T-cell (primary cell): ENCODE measurements at regions not wholly inside any gene's neighbourhood (a gene's known extent, or its start where the extent isn't known, plus 50 kb on each side); places are given as distances from the start of the nearest gene placed in this dataset.
"Not testable (repeated sequence)": the region's sequence is repeated elsewhere in the genome, so short reads cannot be mapped to it uniquely, and the experiment has no call there.

Experiments used
- ATAC-seq, 4 experiments: fragments of 200-7000 bp in 3 of 4; fragments of 150-1000 bp in 1 of 4; cut with Tn5 transposase; replicated peaks in 1 of 4; 1 replicate in 3 of 4; 2 replicates in 1 of 4; pipeline ENCODE4 v1.10.0; 2021; ENCODE audit warnings: moderate library complexity in 3 of 4, mild to moderate bottlenecking in 2 of 4, moderate number of reproducible peaks in 1 of 4
- CTCF ChIA-PET, 2 donors: fragments of 300-600 bp; sonication (Branson Sonifier 250); formaldehyde crosslinking; loops; one replicate each; lab custom pipeline; 2022; ENCODE audit warnings: antibody characterized with exemption in 2 of 2; lab: Charles Lee
- POLR2A ChIA-PET, 2 donors: fragments of 300-600 bp; sonication (Branson Sonifier 250); formaldehyde crosslinking; loops; one replicate each; lab custom pipeline; 2022; ENCODE audit warnings: antibody characterized with exemption in 2 of 2; lab: Charles Lee
- DNase-seq, 35 experiments: peaks; one replicate each; pipeline versions ENCODE4 v3.0.0 to v3.0.0-alpha.2; 2013 to 2023
- H3K27ac ChIP-seq: one replicate; pipeline ENCODE4 v1.5.1; 2013; ENCODE audit warnings: low read length
- H3K27me3 ChIP-seq, 2 experiments: replicated peaks in 1 of 2; 1 replicate in 1 of 2; 2 replicates in 1 of 2; pipeline versions ENCODE4 v1.6.1 to v1.7.0; 2013; ENCODE audit warnings: low read length in 1 of 2, mixed read lengths in 1 of 2; ENCODE audit not compliant: control insufficient read depth in 2 of 2, insufficient read depth in 2 of 2; ENCODE audit errors: extremely low read depth in 1 of 2
- H3K36me3 ChIP-seq, 2 donors: 1 replicate in 1 of 2; 2 replicates in 1 of 2; pipeline versions ENCODE4 v1.6.1 to v1.7.0; 2013; ENCODE audit warnings: low read length in 1 of 2; ENCODE audit not compliant: control insufficient read depth in 2 of 2, insufficient read depth in 1 of 2; ENCODE audit errors: extremely low read depth in 1 of 2
- H3K4me1 ChIP-seq, 2 experiments: 1 replicate in 1 of 2; 2 replicates in 1 of 2; pipeline versions ENCODE4 v1.6.1 to v1.7.0; 2013; ENCODE audit warnings: low read length in 2 of 2, mixed read lengths in 1 of 2; ENCODE audit not compliant: insufficient read depth in 2 of 2, control insufficient read depth in 1 of 2; ENCODE audit errors: extremely low read depth in 1 of 2
- H3K4me3 ChIP-seq, 2 donors: 1 replicate in 1 of 2; 2 replicates in 1 of 2; pipeline versions ENCODE4 v1.5.1 to v1.7.0; 2013; ENCODE audit warnings: mild to moderate bottlenecking in 2 of 2, low read length in 1 of 2, moderate library complexity in 1 of 2; ENCODE audit not compliant: control insufficient read depth in 1 of 2; ENCODE audit errors: extremely low read depth in 1 of 2
- H3K9me3 ChIP-seq: 2 replicates; pipeline ENCODE4 v1.7.0; 2013
- H3K27ac Mint-ChIP-seq, 2 donors: one replicate each; pipeline ENCODE4 v1.8.0; 2020 to 2021; ENCODE audit warnings: mild to moderate bottlenecking in 2 of 2, mixed read lengths in 2 of 2
- H3K27me3 Mint-ChIP-seq, 2 donors: one replicate each; pipeline ENCODE4 v1.8.0; 2021 to 2022; ENCODE audit warnings: mixed read lengths in 2 of 2
- H3K36me3 Mint-ChIP-seq: one replicate; pipeline ENCODE4 v1.8.0; 2021; ENCODE audit warnings: mixed read lengths
- H3K4me1 Mint-ChIP-seq, 3 donors: one replicate each; pipeline ENCODE4 v1.8.0; 2020 to 2022; ENCODE audit warnings: mixed read lengths in 3 of 3, mild to moderate bottlenecking in 1 of 3
- H3K4me3 Mint-ChIP-seq, 3 donors: one replicate each; pipeline ENCODE4 v1.8.0; 2020 to 2022; ENCODE audit warnings: mild to moderate bottlenecking in 3 of 3, mixed read lengths in 3 of 3, moderate library complexity in 3 of 3
- H3K9me3 Mint-ChIP-seq, 3 donors: one replicate each; pipeline ENCODE4 v1.8.0; 2020 to 2022; ENCODE audit warnings: mixed read lengths in 3 of 3
- WGBS: methylation state at CpG from one replicate; pipeline ENCODE4 v1.1.5; 2013; ENCODE audit warnings: missing lambda C conversion rate; ENCODE audit not compliant: insufficient coverage; 5-methylcytosine and 5-hydroxymethylcytosine counted together

GRCh38 chr6:15017261-15017660 is 228.6 kb upstream of the JARID2 start:
- Mint-ChIP-seq H3K27ac (no peak overlapping the region), H3K27me3 (peaks cover 7 to 13% of the 10 kb centered on the region in 2 donors), H3K4me1 (peaks cover 5 to 16% (median 8%) of the 10 kb centered on the region in 3 donors), H3K4me3 (peak overlapping the region in 1 of 3 donors; percentile 22), H3K9me3 (no peaks in the 10 kb centered on the region), H3K36me3 (no peaks in the 10 kb centered on the region)
- Histone ChIP-seq H3K9me3 (no peaks in the 10 kb centered on the region), H3K27me3 (peaks cover 0 to 13% of the 10 kb centered on the region in 2 experiments), H3K4me1 (peaks cover 4 to 9% of the 10 kb centered on the region in 2 experiments), H3K36me3 (no peaks in the 10 kb centered on the region), H3K4me3 (no peak overlapping the region), H3K27ac (no peak overlapping the region)
- peak in 2 of 35 experiments; percentile 4 to 5 for DNase-seq
- peak in 1 of 4 experiments; percentile 57 for ATAC-seq
- ChIA-PET POLR2A (no interaction called here), CTCF (no interaction called here)
- WGBS = 39% methylated on average over 8 of the region's 11 CpGs

- ATAC-seq (no peak), DNase-seq (no peak)
- Histone ChIP-seq H3K4me1 (peaks cover 4 to 13% of the 10 kb centered on the region in 2 experiments), H3K4me3 (no peak overlapping the region), H3K27me3 (peaks cover 0 to 14% of the 10 kb centered on the region in 2 experiments), H3K36me3 (no peaks in the 10 kb centered on the region), H3K27ac (no peak overlapping the region), H3K9me3 (no peaks in the 10 kb centered on the region)
- POLR2A ChIA-PET = no interaction called here
- no peaks in the 10 kb centered on the region for H3K9me3 Mint-ChIP-seq
- peaks cover 7 to 13% of the 10 kb centered on the region in 2 donors for H3K27me3 Mint-ChIP-seq
- peaks cover 5 to 18% (median 8%) of the 10 kb centered on the region in 3 donors for H3K4me1 Mint-ChIP-seq
- H3K36me3 Mint-ChIP-seq = no peaks in the 10 kb centered on the region
- WGBS = 93% methylated on average over 5 of the region's 9 CpGs
- peak overlapping the region in 1 of 3 donors; percentile 22 for H3K4me3 Mint-ChIP-seq
- CTCF ChIA-PET = no interaction called here
- H3K27ac Mint-ChIP-seq = no peak overlapping the region
Measured at GRCh38 chr6:15017803-15018202, 228.1 kb upstream of the JARID2 start.

- peaks cover 4 to 13% of the 10 kb centered on the region in 2 experiments for H3K4me1 ChIP-seq
- H3K27me3 ChIP-seq = peaks cover 0 to 14% of the 10 kb centered on the region in 2 experiments
- Mint-ChIP-seq H3K36me3 (no peaks in the 10 kb centered on the region), H3K27ac (no peak overlapping the region), H3K4me1 (peaks cover 8 to 23% (median 9%) of the 10 kb centered on the region in 3 donors), H3K9me3 (no peaks in the 10 kb centered on the region), H3K27me3 (peaks cover 7 to 15% of the 10 kb centered on the region in 2 donors), H3K4me3 (no peak overlapping the region)
- ChIA-PET POLR2A (no interaction called here), CTCF (no interaction called here)
- no peak for DNase-seq
- H3K27ac ChIP-seq = no peak overlapping the region
- no peak overlapping the region for H3K4me3 ChIP-seq
- WGBS = no CpG with 5 or more reads among the region's 8 CpGs
- H3K36me3 ChIP-seq = no peaks in the 10 kb centered on the region
- no peaks in the 10 kb centered on the region for H3K9me3 ChIP-seq
- no peak for ATAC-seq
Measured at GRCh38 chr6:15020119-15020770, 225.6 kb upstream of the JARID2 start.

- Mint-ChIP-seq H3K4me1 (peaks cover 8 to 23% (median 9%) of the 10 kb centered on the region in 3 donors), H3K4me3 (no peak overlapping the region), H3K27me3 (peaks cover 7 to 13% of the 10 kb centered on the region in 2 donors), H3K27ac (no peak overlapping the region), H3K9me3 (no peaks in the 10 kb centered on the region), H3K36me3 (no peaks in the 10 kb centered on the region)
- Histone ChIP-seq H3K27ac (no peak overlapping the region), H3K36me3 (no peaks in the 10 kb centered on the region), H3K9me3 (no peaks in the 10 kb centered on the region), H3K27me3 (peaks cover 0 to 14% of the 10 kb centered on the region in 2 experiments), H3K4me3 (no peak overlapping the region), H3K4me1 (peaks cover 4 to 13% of the 10 kb centered on the region in 2 experiments)
- POLR2A ChIA-PET = no interaction called here
- DNase-seq (no peak), ATAC-seq (no peak)
- CTCF ChIA-PET = no interaction called here
- 85% methylated on average over 2 of the region's 7 CpGs for WGBS
Measured at GRCh38 chr6:15021074-15021473, 224.8 kb upstream of the JARID2 start.

GRCh38 chr6:15023018-15023417 is 222.9 kb upstream of the JARID2 start:
- WGBS = no CpG with 5 or more reads among the region's 14 CpGs
- not testable (repeated sequence) for H3K9me3 Mint-ChIP-seq, H3K27ac Mint-ChIP-seq, H3K36me3 ChIP-seq, ATAC-seq, H3K9me3 ChIP-seq, DNase-seq, H3K36me3 Mint-ChIP-seq, H3K4me3 ChIP-seq
- peaks cover 0 to 13% of the 10 kb centered on the region in 2 donors for H3K27me3 Mint-ChIP-seq
- ChIA-PET CTCF (interaction anchor here in 1 of 2 donors (0.5 to 0.7 kb wide), 2 partner anchors 423 to 1087 kb away, joined by 3 to 4 read pairs; no protein-coding TSS in a partner anchor), POLR2A (interaction anchor here in 1 of 2 donors (0.6 kb wide), 1 partner anchor 1211 kb away, joined by 3 read pairs; no protein-coding TSS in a partner anchor)
- H3K4me1 ChIP-seq = peaks cover 0 to 13% of the 10 kb centered on the region in 2 experiments
- H3K4me3 Mint-ChIP-seq = peak overlapping the region; percentile 26 to 50 (median 49)
- peaks cover 4 to 20% (median 8%) of the 10 kb centered on the region in 3 donors for H3K4me1 Mint-ChIP-seq
- H3K27ac ChIP-seq = peak overlapping the region; percentile 25
- peaks cover 0 to 14% of the 10 kb centered on the region in 2 experiments for H3K27me3 ChIP-seq

GRCh38 chr6:15023448-15023847 is 222.4 kb upstream of the JARID2 start:
- no peaks in the 10 kb centered on the region for H3K36me3 ChIP-seq
- no peaks in the 10 kb centered on the region for H3K9me3 ChIP-seq
- Mint-ChIP-seq H3K4me1 (peaks cover 4 to 18% (median 5%) of the 10 kb centered on the region in 3 donors), H3K27ac (no peak overlapping the region), H3K27me3 (peaks cover 0 to 13% of the 10 kb centered on the region in 2 donors), H3K9me3 (no peaks in the 10 kb centered on the region), H3K4me3 (peak overlapping the region; percentile 26 to 50 (median 49)), H3K36me3 (no peaks in the 10 kb centered on the region)
- ATAC-seq (peak in 2 of 4 experiments; percentile 63 to 65), DNase-seq (peak in 16 of 35 experiments; percentile 2 to 53 (median 10))
- H3K27ac ChIP-seq = peak overlapping the region; percentile 25
- H3K27me3 ChIP-seq = peaks cover 0 to 14% of the 10 kb centered on the region in 2 experiments
- peaks cover 0 to 13% of the 10 kb centered on the region in 2 experiments for H3K4me1 ChIP-seq
- no peak overlapping the region for H3K4me3 ChIP-seq
- 26% methylated on average over 8 of the region's 8 CpGs for WGBS
- CTCF ChIA-PET = interaction anchor here (0.5 to 0.7 kb wide), 3 partner anchors 19 to 1087 kb away, joined by 3 to 4 read pairs (median 3); no protein-coding TSS in a partner anchor
- POLR2A ChIA-PET = no interaction called here
